NCI-H1105 (cell line): ENCODE measurements at regions not wholly inside any gene's neighbourhood (a gene's known extent, or its start where the extent isn't known, plus 50 kb on each side); places are given as distances from the start of the nearest gene placed in this dataset.
A peak's percentile ranks its signal among the peaks of the same experiment; 100 is the strongest.

ENCODE experiments used
- DNase-seq: peaks from one replicate; lab custom pipeline; 2025; lab: John Stamatoyannopoulos, UW

- no peak for DNase-seq
These were observed 50.5 kb upstream of the ATF3 start for GRCh38 chr1:212557739-212558692.

DNA sequence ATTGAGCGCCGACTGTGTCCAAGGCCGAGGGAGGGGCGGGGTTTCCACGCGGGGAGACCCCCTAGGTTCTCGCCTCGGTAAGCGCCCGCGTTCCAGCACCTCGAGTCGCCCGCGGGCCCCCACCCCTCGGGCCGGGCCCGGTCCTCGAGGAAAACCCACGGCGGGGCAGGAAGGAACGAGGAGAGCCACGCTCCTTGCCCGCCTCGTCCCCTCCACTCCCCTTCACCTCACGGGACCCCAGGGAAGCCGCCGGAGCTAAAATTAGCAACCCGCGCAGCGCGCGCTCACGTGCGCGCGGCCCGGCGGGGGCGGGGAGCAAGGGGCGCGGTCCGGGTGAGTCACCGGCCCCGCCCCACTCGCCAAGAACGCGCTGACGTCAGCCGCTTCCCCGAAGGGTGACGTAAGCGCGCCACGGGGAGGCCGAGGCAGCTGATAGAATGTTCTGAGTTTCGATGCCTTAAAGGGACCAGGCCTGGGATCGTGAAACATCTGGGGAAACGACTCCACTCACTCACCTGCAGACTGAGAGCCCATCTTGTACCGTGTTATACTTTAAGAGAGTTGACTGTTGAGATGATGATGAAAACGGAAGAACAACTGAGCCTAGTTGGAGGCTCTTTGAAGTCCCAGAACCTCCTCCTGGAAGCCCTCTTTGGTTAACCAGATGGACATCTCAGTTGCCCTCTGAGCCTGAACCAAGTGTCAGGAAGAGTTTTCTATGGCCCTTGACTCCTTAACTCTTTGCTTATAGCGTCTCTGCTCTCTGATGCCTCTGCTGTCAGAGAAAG is 49.7 kb upstream of the ATF3 start:
- peak; percentile 76 for DNase-seq
